ENCODE measurements at regions not wholly inside any gene's neighbourhood (a gene's known extent, or its start where the extent isn't known, plus 50 kb on each side); places are given as distances from the start of the nearest gene placed in this dataset.

DNA sequence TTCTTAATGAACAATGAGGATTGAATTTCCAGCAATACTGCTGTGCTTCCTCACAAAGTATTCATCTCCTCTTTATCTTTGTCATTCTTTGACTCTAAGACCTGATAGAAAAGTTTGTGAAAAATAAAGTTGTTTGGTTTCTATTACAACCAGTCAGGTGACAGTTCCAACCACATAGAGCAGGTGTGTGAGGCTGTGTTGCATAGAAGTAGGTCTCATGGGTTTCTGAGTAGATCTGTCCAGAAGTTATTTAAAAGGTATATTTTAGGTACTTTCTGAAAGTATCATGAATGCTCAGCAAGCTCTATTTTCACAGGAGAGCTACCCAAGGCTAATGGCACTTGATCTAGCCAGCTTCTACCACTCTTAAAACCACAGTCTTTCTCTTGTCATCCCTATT, 637.0 kb downstream of the DNAH5 start:
- Mint-ChIP-seq H3K27me3 (no peaks in the 10 kb centered on the region), H3K4me3 (no peak overlapping the region), H3K9me3 (peaks cover 3% of the 10 kb centered on the region), H3K27ac (no peak overlapping the region), H3K36me3 (ENCODE audit: low read depth) (no peaks in the 10 kb centered on the region), H3K4me1 (no peaks in the 10 kb centered on the region)
- no peak for ATAC-seq (ENCODE audit: low read depth)
- DNase-seq = no peak
- intact Hi-C loops (cut with micrococcal nuclease) = no loop called here
- TF ChIP-seq, protein P1, sequence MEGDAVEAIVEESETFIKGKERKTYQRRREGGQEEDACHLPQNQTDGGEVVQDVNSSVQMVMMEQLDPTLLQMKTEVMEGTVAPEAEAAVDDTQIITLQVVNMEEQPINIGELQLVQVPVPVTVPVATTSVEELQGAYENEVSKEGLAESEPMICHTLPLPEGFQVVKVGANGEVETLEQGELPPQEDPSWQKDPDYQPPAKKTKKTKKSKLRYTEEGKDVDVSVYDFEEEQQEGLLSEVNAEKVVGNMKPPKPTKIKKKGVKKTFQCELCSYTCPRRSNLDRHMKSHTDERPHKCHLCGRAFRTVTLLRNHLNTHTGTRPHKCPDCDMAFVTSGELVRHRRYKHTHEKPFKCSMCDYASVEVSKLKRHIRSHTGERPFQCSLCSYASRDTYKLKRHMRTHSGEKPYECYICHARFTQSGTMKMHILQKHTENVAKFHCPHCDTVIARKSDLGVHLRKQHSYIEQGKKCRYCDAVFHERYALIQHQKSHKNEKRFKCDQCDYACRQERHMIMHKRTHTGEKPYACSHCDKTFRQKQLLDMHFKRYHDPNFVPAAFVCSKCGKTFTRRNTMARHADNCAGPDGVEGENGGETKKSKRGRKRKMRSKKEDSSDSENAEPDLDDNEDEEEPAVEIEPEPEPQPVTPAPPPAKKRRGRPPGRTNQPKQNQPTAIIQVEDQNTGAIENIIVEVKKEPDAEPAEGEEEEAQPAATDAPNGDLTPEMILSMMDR (IDR thresholded peaks at IDR 0.05) = no peak
- CTCF ChIA-PET = no interaction called here
- POLR2A ChIA-PET = no interaction called here

DNA sequence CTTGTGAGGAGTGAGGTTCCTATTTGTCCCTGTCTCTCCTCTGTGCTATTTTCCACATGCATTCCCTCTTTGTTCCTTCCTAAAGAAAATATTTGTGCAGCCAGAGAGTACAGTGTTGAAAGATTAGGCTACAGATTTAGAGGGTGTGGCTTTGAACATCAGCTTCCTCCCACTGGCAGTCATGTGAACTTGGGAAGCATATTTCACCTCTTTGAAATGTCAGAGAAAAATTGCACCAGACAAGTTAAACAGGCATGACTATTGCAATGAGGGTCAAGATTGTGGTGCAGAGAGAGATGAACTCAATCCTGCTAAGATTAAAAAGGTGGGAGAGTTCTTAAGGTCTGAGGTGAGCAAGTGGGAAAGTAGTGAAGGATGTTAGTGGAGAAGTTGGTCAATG, 641.0 kb downstream of the DNAH5 start:
- no peaks in the 10 kb centered on the region for H3K27me3 Mint-ChIP-seq
- CTCF ChIA-PET = no interaction called here
- H3K27ac Mint-ChIP-seq = no peak overlapping the region
- no peak overlapping the region for H3K4me3 Mint-ChIP-seq
- H3K9me3 Mint-ChIP-seq = peaks cover 12% of the 10 kb centered on the region
- ATAC-seq (ENCODE audit: low read depth) = no peak
- H3K4me1 Mint-ChIP-seq = no peaks in the 10 kb centered on the region
- no peak for DNase-seq
- intact Hi-C loops (cut with micrococcal nuclease) = no loop called here
- POLR2A ChIA-PET = no interaction called here
- TF ChIP-seq, protein P1 (IDR thresholded peaks at IDR 0.05) = no peak
- H3K36me3 Mint-ChIP-seq (ENCODE audit: low read depth) = no peaks in the 10 kb centered on the region

DNA sequence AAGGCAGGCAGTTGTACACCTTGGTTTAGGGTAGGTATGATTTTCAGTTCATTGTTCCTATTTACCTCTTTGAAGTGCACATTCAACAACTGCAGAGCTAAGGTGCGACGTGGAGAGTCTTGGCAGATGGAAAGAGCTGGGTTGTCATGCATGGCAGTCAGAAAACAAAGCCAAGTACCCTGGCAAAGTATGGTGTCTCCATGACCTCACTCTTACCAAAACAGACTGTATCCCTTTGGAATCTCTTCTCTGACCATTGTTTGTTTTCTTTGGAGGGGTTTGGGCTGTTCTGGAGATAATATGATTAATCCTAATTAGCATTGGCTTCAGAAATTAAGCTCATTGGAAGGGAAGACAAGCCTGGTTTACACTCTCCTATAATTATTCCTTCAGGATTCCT, 665.7 kb downstream of the DNAH5 start:
- Mint-ChIP-seq H3K27ac (no peak overlapping the region), H3K4me3 (no peak overlapping the region), H3K36me3 (ENCODE audit: low read depth) (no peaks in the 10 kb centered on the region), H3K4me1 (no peaks in the 10 kb centered on the region), H3K27me3 (no peaks in the 10 kb centered on the region), H3K9me3 (peaks cover 3% of the 10 kb centered on the region)
- intact Hi-C loops (cut with micrococcal nuclease) = no loop called here
- ChIA-PET CTCF (interaction anchor here (1.3 kb wide), 1 partner anchor 12 kb away, joined by 3 read pairs; no protein-coding TSS in a partner anchor), POLR2A (no interaction called here)
- DNase-seq (no peak), ATAC-seq (ENCODE audit: low read depth) (no peak)
- TF ChIP-seq, protein P1 (IDR thresholded peaks at IDR 0.05) = no peak

DNA sequence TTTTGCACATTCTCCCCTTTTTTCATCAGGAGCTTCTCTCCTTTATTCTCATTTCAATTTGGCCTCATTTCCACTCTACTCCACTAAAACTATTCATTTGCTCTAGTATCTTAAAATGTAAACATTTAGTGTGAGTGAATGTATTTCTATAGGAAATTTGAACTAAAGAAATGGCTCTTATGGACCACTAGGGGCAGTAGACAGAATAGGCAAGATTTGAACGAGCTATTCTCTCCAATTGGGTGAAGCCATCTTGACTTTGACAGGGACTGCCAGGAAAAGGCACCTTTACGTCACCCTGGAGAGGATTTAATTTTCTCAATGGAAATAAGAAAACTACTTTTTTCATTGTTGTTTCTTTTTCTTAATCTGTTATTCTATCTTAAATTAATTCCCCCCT, 666.3 kb downstream of the DNAH5 start:
- no peak overlapping the region for H3K27ac Mint-ChIP-seq
- POLR2A ChIA-PET = no interaction called here

DNA sequence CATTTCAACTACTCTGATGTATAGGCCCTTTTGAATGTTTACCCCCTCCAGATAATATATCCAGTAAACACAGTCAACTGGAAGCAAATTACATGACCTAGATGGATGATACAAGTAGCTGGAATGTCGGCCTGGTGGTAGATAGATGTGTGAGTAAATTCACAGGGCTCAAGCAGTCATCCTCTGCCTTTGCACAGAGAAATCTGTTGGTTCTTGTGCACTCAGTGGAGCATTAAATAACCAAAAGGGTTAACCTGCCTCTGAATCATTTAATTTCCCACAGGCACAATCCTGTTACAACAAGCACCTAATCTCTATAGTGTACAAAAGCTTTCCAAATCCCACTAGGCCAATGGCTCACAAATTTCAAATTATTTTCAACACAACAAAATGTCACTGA, 668.3 kb downstream of the DNAH5 start:
- Mint-ChIP-seq H3K4me1 (no peaks in the 10 kb centered on the region), H3K27ac (no peak overlapping the region), H3K9me3 (peaks cover 6% of the 10 kb centered on the region), H3K4me3 (no peak overlapping the region), H3K27me3 (no peaks in the 10 kb centered on the region), H3K36me3 (ENCODE audit: low read depth) (no peaks in the 10 kb centered on the region)
- ATAC-seq (ENCODE audit: low read depth) = no peak
- ChIA-PET POLR2A (no interaction called here), CTCF (no interaction called here)
- intact Hi-C loops (cut with micrococcal nuclease) = no loop called here
- DNase-seq = no peak
- TF ChIP-seq, protein P1 (IDR thresholded peaks at IDR 0.05) = no peak

More for the DNA sequence above, 666.3 kb downstream of the DNAH5 start:
- DNase-seq (no peak), ATAC-seq (ENCODE audit: low read depth) (no peak)
- Mint-ChIP-seq H3K4me3 (no peak overlapping the region), H3K36me3 (ENCODE audit: low read depth) (no peaks in the 10 kb centered on the region), H3K27me3 (no peaks in the 10 kb centered on the region), H3K9me3 (peaks cover 3% of the 10 kb centered on the region), H3K4me1 (no peaks in the 10 kb centered on the region)
- CTCF ChIA-PET = interaction anchor here (1.3 kb wide), 1 partner anchor 13 kb away, joined by 3 read pairs; no protein-coding TSS in a partner anchor
- intact Hi-C loops (cut with micrococcal nuclease) = no loop called here
- TF ChIP-seq, protein P1 (IDR thresholded peaks at IDR 0.05) = no peak

All from activated B cell treated with CpG ODN at 0.5 μM for 24 hours (primary cell).